GM21723 (cell line): ENCODE measurements at regions not wholly inside any gene's neighbourhood (a gene's known extent, or its start where the extent isn't known, plus 50 kb on each side); places are given as distances from the start of the nearest gene placed in this dataset.

ENCODE experiments used
- ATAC-seq: cut with Tn5 transposase; IDR thresholded peaks from one replicate; pipeline ENCODE4 v1.9.1; 2021; ENCODE audit warnings: mild to moderate bottlenecking, moderate library complexity; ENCODE audit not compliant: unreplicated experiment

DNA sequence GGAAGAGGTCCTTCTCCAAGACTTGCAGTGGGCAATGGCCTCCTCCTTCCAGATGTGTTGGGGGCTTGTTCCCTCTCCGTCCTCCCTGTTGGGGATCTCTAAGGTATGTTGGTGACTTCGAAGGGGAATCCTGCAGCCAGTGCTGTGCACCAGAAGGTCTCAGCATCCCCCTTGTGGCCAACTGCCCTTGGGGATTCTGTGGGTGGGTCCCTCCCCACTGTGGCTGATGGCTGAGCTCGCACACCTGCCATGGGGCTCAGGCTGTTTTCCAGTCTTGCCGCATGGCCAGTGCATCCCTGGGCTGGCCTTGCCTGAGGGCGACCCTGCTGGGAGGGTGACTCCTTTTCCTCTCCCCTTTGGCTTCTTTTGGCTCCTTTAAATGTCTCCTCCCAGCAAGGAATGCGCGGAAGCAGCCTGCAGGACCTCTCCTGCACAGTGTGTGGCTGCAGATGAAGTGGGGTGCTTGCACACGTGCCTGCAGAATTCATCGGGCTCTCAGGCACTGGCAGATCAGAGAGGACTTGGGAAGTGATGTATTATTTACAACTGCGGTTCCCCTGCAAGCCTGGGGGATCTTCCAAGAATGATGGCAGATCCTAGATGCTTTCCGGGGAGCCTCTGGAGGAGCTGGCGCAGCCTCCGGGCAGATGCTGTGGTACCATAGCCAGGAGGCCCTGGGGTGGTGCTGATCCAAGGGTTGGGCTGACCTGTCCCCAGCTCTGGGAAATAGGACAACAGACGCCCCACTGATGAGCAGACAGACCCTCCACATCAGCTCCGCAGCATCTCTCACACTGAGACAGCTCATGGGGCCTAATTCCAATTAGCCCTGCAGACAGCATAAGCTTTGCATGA is 410.0 kb downstream of the TCERG1L start:
- no peak for ATAC-seq

DNA sequence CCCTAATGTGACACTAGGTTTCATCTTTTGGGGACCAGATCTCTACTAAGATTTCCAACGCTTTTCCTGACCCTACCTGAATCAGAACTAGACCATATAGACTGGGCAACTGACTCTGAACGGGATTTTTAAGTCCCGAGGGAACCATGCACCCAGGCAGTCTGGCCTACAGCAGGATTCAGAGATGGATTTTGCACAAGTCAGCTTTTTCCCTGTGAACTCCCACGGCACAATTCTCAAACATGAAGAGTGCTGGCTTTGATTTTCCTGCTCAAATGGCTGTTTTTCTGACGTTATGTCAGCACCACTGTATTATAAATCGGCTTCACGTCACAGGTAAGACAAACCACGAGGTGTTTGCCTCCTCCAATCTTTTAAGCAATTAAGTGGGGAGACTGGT is 409.1 kb downstream of the TCERG1L start:
- no peak for ATAC-seq

DNA sequence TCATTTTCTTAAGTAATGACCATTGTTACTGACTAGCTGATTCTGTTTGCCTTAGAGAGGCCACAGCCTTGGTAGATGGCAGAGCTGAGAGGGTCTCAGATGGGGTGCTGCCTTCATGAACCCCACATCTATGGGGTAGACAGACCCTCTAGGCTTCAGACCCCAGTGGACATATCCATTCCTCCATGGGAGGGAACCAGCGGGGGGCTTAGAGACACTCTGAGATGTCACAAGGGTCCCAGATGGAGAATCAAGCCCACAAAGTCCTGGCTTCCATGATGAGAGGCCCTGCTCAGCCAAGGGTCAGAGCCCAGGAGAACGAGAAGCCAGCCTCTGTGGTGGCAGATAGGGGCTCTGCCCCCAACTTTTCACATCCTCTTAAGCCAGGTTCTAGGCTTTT is 408.6 kb downstream of the TCERG1L start:
- ATAC-seq = no peak

DNA sequence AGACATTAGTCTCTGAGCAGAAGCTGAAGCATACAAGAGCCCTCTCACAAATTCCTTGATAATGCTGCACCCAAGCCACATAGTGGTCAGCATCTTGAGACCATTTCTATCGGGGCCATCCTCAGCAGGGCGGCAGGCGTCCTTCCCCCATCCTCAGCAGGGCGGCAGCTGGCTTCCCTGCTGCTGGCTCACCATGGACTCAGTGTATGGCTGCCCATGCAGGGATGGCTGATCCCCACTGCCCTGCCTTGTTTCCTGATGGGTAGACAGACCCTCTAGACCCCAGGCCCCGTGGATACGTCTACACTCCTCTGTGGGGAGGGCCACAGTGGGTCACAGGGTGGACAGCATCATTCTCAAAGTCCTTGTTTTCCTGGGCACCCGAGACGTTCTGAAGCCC is 406.8 kb downstream of the TCERG1L start:
- no peak for ATAC-seq

DNA sequence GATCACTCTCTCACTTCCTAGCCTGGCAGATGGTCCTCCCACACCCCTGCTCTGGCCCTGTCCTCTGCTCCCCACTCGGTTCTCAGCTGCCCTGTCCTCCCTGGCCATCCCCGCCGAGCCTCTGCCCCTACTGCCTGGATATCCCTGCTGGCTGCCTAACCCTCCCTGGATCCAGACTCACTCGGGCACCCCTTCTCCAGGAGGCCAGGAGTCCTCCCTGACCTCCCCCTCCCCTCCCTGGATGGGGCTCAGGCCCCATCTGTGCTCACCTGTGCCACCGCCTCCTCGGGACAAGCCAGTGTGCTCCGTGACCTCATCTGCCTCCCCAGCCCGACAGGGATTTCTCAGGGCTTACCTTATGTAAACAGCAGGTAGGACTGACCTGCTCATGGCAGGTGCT is 406.1 kb downstream of the TCERG1L start:
- no peak for ATAC-seq

DNA sequence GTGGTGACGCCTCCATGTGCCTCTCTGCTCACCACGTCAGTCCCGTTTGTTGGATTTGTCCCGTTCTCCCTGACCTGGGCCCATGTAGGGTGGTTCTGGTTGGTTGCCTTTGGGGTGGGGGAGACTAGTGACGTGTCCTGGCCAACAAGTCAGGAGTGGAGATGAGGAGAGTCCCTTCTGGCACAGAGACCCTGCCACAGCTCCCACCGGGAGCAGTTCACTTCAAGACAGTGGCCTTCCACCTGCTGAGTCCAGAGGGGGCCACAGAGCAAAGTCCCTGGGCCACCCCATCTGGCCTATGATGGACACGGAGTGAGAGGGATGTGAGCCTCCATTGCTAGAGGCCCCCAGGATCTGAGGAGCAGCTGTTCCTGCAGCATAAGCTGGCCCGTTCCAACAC is 405.6 kb downstream of the TCERG1L start:
- no peak for ATAC-seq

DNA sequence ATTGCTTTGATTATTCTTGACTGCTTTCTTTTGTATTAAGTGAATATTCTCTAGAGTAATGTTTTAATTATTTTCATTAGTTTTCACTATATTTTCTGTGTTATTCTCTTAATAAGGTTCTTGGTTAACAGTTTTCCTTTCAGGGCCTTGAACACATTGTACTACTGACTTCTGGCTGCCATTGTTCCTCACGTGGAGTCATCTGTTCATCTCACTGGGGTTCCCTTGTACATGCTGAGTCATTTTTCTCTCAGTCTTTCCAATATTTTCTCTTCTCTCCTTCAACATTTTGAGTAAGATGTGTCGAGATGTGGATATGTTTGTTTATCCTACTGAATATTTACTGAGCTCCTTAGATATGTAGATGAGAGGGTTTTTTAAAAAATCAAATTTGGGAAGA is 400.7 kb downstream of the TCERG1L start:
- ATAC-seq = no peak

DNA sequence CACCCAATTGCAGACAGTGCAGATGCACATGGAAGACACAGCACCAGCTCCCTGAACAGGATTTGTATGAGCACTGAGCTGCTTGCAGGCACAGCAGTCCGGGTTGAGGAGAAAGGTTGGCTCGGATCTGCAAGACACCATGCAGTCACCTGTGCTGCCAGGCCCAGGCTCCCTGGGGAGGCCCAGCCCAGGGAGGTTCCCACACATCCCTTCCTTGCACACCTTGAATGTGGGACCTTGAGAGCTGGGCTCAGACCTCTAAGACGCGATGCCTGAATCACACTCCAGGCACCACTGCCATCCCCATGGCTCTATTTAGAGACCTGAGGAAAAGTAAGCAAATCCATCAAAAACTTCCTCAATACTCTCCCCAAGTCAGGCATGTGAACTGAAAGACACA is 397.7 kb downstream of the TCERG1L start:
- ATAC-seq = no peak

DNA sequence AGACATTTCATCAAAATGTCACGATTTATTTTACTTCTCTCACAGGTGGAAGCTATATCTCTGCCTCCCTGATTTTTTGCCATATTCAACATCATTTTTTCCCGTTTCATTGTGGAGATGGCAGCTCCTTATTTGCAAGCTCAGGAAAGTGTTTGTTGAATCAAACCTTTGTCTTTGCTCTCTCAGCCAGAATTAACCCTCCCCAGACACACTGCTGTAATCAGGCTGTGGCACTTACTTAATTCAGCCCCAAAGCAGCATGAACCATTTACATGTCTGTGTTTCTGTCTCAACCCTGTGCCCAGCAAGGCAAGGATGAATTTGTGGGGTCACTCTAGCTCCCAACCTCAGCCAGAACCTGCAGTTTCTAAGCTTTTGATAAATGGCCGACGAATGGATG is 397.2 kb downstream of the TCERG1L start:
- ATAC-seq = no peak

DNA sequence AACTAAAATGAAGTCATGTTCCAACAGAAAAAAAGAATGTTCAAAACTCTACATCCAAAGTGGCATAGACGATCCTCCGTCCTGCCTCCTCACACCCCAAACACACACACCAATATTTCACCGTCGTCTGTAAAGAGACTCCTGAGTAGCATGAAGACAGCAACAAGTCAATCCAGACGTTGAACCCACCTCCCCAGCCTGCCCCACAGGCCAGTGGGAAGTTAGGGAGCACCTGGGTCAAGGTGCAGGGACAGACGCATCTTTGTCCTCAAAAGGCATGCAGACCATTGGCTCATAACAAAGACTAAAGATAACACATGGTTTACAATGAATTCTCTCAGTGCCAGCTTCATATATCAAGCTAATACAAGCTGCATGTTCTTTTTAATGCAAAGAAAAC is 396.5 kb downstream of the TCERG1L start:
- ATAC-seq = no peak

DNA sequence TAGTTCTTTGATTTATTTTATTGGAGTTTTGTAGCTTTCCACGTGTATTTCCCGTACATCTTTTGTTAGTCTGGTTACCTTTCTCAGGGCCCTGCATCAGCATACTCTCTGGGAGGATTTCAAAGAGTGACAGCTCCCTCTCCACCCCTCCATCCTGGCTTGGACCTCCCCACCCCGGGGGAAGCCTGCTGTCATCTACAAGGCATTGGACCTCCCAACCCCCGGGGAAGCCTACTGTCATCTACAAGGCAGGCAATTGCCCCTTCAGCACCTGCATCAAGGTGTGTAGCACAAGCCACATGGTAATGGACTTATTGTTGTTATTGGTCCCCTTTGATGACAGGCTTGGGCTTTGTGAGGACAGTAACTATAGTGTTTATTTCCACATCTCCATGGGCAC is 390.1 kb downstream of the TCERG1L start:
- no peak for ATAC-seq

DNA sequence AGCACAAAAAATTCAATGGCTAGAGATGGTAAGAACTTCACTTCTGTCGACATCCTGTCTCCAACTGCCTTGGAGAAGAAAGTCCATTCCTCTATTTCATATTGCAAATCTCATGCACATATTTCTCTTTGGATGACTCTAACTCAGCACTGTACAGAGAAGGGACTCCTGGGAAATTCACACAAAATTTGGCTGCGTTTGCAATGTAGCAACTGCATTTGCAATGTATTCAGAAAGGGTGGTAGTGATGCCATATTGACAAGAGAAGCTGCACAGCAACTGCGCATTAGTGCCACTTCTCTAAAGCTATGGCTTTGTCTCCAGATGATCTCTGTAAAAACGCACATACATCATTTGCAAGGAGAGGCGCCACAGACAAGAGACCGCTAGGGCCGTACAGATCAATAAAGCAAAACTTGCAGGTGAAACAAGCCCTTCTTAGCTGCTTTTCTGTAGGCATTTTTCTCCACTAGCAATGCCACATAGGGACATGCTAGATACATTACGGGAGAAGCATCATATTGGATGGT is 389.5 kb downstream of the TCERG1L start:
- ATAC-seq = no peak

DNA sequence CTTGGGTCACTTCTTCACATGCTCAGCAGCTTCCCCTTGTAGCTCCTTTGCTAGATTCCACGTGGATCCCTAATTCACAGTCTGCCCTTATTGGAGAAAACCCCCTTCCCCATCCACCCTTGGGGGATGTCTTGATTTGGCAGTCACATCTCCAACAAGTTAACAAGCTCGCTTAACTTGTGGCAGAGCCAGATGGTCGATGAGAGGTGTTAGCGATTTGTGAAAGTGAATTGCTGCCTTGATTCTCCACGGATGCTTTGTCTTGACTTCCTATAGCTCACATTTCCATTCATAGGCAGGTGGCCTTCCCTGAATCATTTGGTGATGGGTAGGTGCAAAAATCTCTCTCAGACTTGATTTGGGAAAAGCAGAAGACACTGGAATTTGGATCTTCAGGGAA is 387.9 kb downstream of the TCERG1L start:
- ATAC-seq = no peak

DNA sequence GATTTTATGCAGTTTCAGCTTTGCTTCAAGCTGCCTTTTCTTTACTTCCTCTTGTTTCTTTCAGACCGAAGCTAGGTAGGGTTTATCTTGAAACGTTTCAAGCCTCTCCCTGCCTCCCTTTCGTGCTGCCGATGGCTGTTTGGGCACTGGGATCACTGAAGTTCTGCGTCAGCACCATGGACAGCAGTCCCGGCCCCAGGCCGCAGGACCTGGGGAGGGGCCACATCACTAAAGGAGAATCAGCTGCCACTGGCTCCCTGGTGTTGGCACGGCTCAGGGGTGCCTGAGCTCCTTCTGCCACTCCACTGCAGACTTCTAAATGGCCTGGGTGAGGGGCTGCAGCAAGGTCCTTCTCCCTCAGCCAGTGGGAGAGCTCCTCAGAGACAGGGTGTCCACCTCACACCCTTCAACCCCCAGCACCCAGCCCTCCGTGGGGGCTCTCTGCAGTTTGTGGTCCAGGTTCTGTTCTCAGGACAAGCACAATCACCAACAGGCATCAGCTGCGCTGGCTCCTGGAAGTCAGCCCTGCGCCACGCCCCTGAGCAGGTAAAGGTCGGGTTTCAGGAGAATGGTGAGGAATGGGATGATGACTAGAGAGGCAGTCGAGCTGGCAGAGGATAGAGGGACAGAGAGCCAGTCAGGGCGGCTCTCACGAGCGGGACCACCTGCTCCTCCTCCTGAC is 387.2 kb downstream of the TCERG1L start:
- no peak for ATAC-seq

DNA sequence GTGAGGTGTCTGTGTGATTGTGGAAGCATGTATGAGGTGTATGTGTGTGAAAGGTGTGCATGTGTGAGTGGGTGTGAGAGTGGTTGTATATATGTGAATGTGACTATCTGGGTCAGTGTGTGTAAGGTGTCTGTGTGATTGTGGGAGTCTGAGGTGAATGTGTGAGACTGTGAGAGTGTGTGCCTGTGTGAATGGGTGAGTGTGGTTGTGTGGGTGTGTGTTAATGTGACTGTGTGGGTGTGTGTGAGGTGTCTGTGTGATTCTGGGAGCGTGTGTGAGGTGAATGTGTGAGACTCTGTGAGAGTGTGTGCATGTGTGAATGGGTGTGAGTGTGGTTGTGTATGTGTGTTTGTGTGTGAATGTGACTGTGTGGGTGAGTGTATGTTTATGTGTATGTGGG is 385.1 kb downstream of the TCERG1L start:
- no peak for ATAC-seq

DNA sequence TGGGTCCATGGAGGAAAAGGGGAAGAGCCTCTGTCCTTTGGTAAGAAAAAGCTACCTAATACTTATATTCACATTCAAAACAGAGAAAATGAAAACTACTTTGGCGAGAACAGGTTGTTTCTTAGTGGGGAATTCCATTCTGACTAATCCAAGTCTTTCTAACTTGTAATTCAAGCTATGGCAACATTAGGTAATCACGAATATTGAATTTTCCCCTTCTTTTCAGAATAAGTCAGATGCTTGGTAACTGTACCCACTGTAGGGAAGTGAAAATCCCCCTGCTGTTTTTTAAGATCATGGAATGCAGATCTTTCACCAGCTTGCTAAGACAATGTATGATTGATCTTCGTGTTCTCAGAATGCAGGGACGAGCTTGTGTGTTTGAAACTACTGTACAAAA is 384.4 kb downstream of the TCERG1L start:
- peak; percentile 44 for ATAC-seq

DNA sequence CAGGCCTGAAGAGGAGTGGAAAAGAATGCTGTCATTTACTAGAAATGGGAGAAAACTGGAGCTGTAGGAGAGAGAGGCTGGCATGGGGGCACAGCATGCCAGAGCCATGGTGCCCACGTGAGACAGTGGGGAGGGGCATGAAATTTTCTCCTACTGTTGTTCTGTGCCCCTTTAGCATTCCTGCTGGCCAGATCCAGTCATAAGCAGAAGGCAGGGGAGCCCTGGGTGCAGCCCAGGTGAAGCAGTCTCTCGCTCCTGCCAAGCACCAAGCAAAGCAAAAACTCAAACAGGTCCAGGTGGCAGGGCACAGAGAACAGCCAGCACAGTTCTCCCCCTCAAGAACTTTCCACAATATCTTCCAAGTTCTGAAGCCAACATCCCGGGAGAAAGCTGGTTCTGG is 383.2 kb downstream of the TCERG1L start:
- ATAC-seq = no peak

DNA sequence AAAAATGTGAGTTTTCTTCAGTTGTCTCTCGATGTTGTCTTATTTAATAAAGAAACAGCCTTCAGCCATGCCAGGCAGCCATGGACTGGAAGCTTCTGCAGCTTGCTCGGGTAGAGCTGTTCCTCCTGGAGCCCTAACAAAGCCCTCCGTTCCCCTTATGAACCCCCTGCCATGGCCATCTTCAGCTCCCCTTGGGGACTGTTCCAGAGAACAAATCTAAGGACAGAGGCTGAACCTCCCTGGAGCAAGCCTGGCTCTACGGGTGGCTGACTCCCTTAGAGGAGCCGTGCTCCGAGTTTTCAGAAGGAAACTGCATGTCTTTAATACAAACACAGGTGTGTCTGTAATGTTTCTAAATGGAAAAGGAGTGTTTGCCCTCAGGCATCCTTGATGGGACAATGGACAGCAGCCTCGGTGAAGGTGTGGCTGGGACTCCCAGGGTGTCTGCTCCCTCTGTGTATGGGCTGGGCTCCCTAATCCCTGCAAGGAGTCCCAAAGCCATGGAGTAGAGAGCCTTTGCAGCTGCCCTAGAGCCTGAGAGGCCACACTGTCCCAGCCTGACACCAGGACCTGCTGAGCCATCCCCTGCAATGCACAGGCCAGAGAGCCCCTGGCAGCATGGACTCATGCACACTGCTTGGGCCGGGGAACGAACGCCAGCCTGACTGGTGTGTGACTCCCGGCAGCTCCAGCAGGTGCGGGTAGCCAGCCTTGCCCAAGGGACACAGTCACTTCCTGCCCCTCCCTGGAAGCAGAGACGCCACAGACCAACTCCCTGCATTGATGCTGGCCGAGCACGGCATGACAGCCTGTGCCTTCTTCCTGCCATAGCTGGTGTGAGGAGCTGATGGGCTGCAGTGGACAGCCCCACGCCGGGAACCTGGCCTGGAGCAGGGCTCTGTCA is 381.8 kb downstream of the TCERG1L start:
- no peak for ATAC-seq

DNA sequence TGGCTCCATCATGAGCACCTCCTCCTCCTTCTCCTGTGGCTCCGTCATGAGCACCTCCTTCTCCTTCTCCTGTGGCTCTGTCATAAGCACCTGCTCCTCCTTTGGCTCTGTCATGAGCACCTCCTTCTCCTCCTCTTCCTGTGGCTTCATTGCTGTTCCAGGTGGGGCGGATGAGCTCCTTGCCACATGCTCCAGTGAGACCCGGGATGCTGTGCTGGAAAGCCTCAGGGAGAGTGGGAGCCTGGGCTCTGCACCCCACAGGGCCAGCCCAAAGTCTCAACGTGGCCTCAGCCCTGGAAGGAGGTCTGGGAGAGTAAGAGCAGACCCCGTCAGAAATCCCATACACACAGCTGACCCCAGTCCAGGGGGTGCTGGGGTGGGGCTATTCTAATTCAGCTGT is 380.7 kb downstream of the TCERG1L start:
- ATAC-seq = no peak

DNA sequence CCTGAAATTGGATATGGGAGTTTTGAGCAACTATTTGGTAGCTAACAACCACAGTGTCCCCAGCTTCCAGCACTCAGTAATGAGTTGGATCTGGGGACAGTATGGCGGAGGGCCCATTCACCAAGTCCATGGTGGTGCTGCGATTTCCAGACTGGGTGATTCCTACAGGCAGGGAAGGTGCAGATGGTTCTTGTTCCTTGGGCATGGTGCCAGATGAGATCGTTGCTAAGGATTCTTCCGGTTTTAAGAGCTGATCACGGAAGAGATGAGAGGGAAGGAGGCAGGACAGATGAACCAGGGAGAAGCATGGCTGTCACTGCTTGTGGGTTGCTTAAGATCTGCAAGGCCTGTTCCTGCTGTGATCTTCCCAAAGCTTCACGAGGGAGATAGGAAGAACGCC is 380.3 kb downstream of the TCERG1L start:
- ATAC-seq = no peak

DNA sequence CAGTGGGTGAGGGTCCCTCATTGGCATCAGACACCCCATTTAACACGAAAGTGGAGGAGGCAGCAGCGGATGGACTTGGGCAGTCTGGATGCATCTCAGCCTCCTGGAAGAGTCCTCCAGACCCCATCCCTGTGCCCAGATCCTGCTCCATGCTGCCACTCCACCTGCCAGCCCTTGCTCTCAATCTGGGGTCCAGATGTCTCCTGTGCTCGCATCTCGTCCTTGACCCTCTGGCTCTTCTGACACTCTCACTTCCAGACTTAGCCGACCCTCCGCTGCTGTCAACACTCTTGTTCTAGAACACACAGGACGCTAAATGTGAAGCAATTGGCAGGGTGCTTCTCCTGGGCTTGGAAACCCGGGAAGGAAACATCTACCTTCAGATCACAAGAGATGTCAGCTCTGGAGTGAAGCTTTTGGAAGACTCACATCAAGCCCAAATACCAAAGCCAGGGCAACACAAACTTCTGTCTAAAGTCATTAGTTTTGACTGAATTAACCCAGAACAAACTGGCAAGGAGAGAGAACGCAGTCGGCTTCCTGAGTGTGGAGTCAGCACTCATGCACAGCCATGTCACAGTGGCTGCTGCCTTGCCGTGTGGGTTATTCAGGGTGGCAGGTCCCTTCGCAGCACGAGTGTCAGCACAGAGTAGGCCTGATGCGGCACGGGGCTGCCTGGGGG is 379.1 kb downstream of the TCERG1L start:
- no peak for ATAC-seq
